OCI-LY3 (cell line): ENCODE measurements at regions not wholly inside any gene's neighbourhood (a gene's known extent, or its start where the extent isn't known, plus 50 kb on each side); places are given as distances from the start of the nearest gene placed in this dataset.

Experiments
- H2AFZ ChIP-seq: fragments of 200-600, 300-600 bp; shearing (Covaris generic); 2 replicates; pipeline ENCODE4 v1.6.0; 2014; ENCODE audit warnings: antibody characterized with exemption, low read depth, low read length
- H3K27ac ChIP-seq: fragments of 200-600, 300-600 bp; sonication (generic); 2 replicates; pipeline ENCODE4 v1.5.1; 2014; ENCODE audit warnings: mild to moderate bottlenecking, low read length, moderate library complexity, mixed read lengths
- H3K27me3 ChIP-seq: fragments of 200-600, 300-600 bp; sonication (generic); 2 replicates; pipeline ENCODE4 v1.6.1; 2014; ENCODE audit warnings: low read depth, low read length, mixed read lengths
- H3K36me3 ChIP-seq: fragments of 200-600, 300-600 bp; sonication (generic); replicated peaks from 2 replicates; pipeline ENCODE3; 2014; ENCODE audit warnings: low read depth, low read length, mixed read lengths
- H3K4me1 ChIP-seq: fragments of 300-600, 200-600 bp; sonication (generic); 2 replicates; pipeline ENCODE4 v1.6.1; 2014; ENCODE audit warnings: low read length, mixed read lengths
- H3K4me2 ChIP-seq: fragments of 200-600, 300-600 bp; sonication (generic); 2 replicates; pipeline ENCODE4 v1.6.1; 2014; ENCODE audit warnings: low read length, mixed read lengths
- H3K4me3 ChIP-seq: fragments of 300-600, 200-600 bp; sonication (generic); 2 replicates; pipeline ENCODE4 v1.5.1; 2014; ENCODE audit warnings: antibody characterized with exemption, mild to moderate bottlenecking, low read length, moderate library complexity
- H3K79me2 ChIP-seq: fragments of 300-600, 200-600 bp; shearing (Covaris generic); 2 replicates; pipeline ENCODE4 v1.6.1; 2014; ENCODE audit warnings: mild to moderate bottlenecking, low read length, mixed read lengths
- H3K9ac ChIP-seq: fragments of 300-600, 200-600 bp; shearing (Covaris generic); 2 replicates; pipeline ENCODE4 v1.6.0; 2014; ENCODE audit warnings: mild to moderate bottlenecking, low read length, moderate library complexity
- H3K9me3 ChIP-seq: fragments of 200-600, 300-600 bp; shearing (Covaris generic); 2 replicates; pipeline ENCODE4 v1.6.1; 2014; ENCODE audit warnings: low read length, mixed read lengths; ENCODE audit not compliant: insufficient read depth
- H4K20me1 ChIP-seq: fragments of 200-600, 300-600 bp; sonication (generic); 2 replicates; pipeline ENCODE4 v1.6.1; 2016; ENCODE audit warnings: low read length, mixed read lengths; ENCODE audit not compliant: insufficient read depth
- CTCF ChIP-seq: fragments of 200-600, 300-600 bp; sonication (generic); IDR thresholded peaks from 2 replicates; pipeline ENCODE4 v1.5.1; 2014; ENCODE audit warnings: antibody characterized with exemption, low read length, low read depth
- EZH2phosphoT487 ChIP-seq: fragments of 200-600 bp; shearing (Covaris generic); IDR thresholded peaks from 2 replicates; pipeline ENCODE4 v1.6.1; 2018; ENCODE audit warnings: antibody characterized with exemption, mixed run types, low read depth

GRCh38 chr13:44301639-44302015, 72.0 kb upstream of the SERP2 start:
- Histone ChIP-seq H3K4me2 (peak overlapping the region; percentile 61), H3K27ac (no peak overlapping the region), H3K4me1 (peaks cover 16% of the 10 kb centered on the region)

GRCh38 chr13:44302233-44302632, 71.4 kb upstream of the SERP2 start:
- no peaks in the 10 kb centered on the region for H3K36me3 ChIP-seq
- H3K79me2 ChIP-seq, result no peaks in the 10 kb centered on the region
- H3K9me3 ChIP-seq, result no peaks in the 10 kb centered on the region
- H2AFZ ChIP-seq, result no peak overlapping the region
- H3K4me1 ChIP-seq, result peaks cover 16% of the 10 kb centered on the region
- H3K4me2 ChIP-seq, result no peak overlapping the region
- no peak overlapping the region for H3K9ac ChIP-seq
- H3K27me3 ChIP-seq, result peaks cover 73% of the 10 kb centered on the region
- TF ChIP-seq EZH2phosphoT487, result no peak
- TF ChIP-seq CTCF, result no peak
- H3K4me3 ChIP-seq, result no peak overlapping the region
- H4K20me1 ChIP-seq, result no peaks in the 10 kb centered on the region
- H3K27ac ChIP-seq, result no peak overlapping the region

More at GRCh38 chr13:44301639-44302015, 72.0 kb upstream of the SERP2 start:
- no peaks in the 10 kb centered on the region for H3K79me2 ChIP-seq
- TF ChIP-seq EZH2phosphoT487 (no peak), CTCF (no peak)
- H3K4me3 ChIP-seq, result no peak overlapping the region
- H4K20me1 ChIP-seq, result no peaks in the 10 kb centered on the region
- H2AFZ ChIP-seq, result no peak overlapping the region
- peaks cover 76% of the 10 kb centered on the region for H3K27me3 ChIP-seq
- H3K9ac ChIP-seq, result no peak overlapping the region
- H3K9me3 ChIP-seq, result no peaks in the 10 kb centered on the region
- H3K36me3 ChIP-seq, result no peaks in the 10 kb centered on the region

GRCh38 chr13:44302940-44303575, 70.6 kb upstream of the SERP2 start:
- H4K20me1 ChIP-seq, result no peaks in the 10 kb centered on the region
- no peaks in the 10 kb centered on the region for H3K36me3 ChIP-seq
- no peak overlapping the region for H3K27ac ChIP-seq
- TF ChIP-seq CTCF (no peak), EZH2phosphoT487 (no peak)
- peaks cover 16% of the 10 kb centered on the region for H3K4me1 ChIP-seq
- no peak overlapping the region for H3K9ac ChIP-seq
- H3K4me2 ChIP-seq, result no peak overlapping the region
- no peak overlapping the region for H3K4me3 ChIP-seq
- no peak overlapping the region for H2AFZ ChIP-seq
- H3K79me2 ChIP-seq, result no peaks in the 10 kb centered on the region
- H3K27me3 ChIP-seq, result peaks cover 69% of the 10 kb centered on the region
- no peaks in the 10 kb centered on the region for H3K9me3 ChIP-seq

GRCh38 chr13:44303681-44304432, 69.8 kb upstream of the SERP2 start:
- Histone ChIP-seq H3K79me2 (no peaks in the 10 kb centered on the region), H4K20me1 (no peaks in the 10 kb centered on the region), H3K27me3 (peaks cover 68% of the 10 kb centered on the region), H3K4me3 (no peak overlapping the region), H3K9me3 (no peaks in the 10 kb centered on the region), H3K27ac (no peak overlapping the region), H3K9ac (no peak overlapping the region), H2AFZ (no peak overlapping the region), H3K4me2 (no peak overlapping the region), H3K4me1 (peaks cover 16% of the 10 kb centered on the region), H3K36me3 (no peaks in the 10 kb centered on the region)
- TF ChIP-seq CTCF, result no peak
- no peak for TF ChIP-seq EZH2phosphoT487
